Stimulated activated naive B cell treated with anti-CD40 and anti-IgM and Interleukin-4, amounts not matched to agents 10 μg/mL and 1 μg/mL and 100 μg/mL, for 72 hours (primary cell): ENCODE measurements at regions not wholly inside any gene's neighbourhood (a gene's known extent, or its start where the extent isn't known, plus 50 kb on each side); places are given as distances from the start of the nearest gene placed in this dataset.
A peak's percentile ranks its signal among the peaks of the same experiment; 100 is the strongest.
"Not testable (repeated sequence)": the region's sequence is repeated elsewhere in the genome, so short reads cannot be mapped to it uniquely, and the experiment has no call there.

Experiments used
- ATAC-seq, 2 donors: fragments of 150-1000 bp; cut with Tn5 transposase; replicated peaks; 2 replicates each; pipeline ENCODE4 v1.10.0; 2021; ENCODE audit warnings: moderate library complexity in 1 of 2
- DNase-seq: peaks from one replicate; pipeline ENCODE4 v3.0.0; 2021
- H3K27ac Mint-ChIP-seq: one replicate; pipeline ENCODE4 v1.8.0; 2022; ENCODE audit warnings: mild to moderate bottlenecking, mixed read lengths
- H3K27me3 Mint-ChIP-seq, 2 donors: one replicate each; pipeline ENCODE4 v1.8.0; 2022; ENCODE audit warnings: mixed read lengths in 2 of 2
- H3K36me3 Mint-ChIP-seq, 2 donors: one replicate each; pipeline ENCODE4 v1.8.0; 2022; ENCODE audit warnings: mixed read lengths in 2 of 2, mild to moderate bottlenecking in 1 of 2
- H3K4me1 Mint-ChIP-seq, 2 donors: one replicate each; pipeline ENCODE4 v1.8.0; 2022; ENCODE audit warnings: mixed read lengths in 2 of 2, mild to moderate bottlenecking in 1 of 2
- H3K4me3 Mint-ChIP-seq, 2 donors: one replicate each; pipeline ENCODE4 v1.8.0; 2022; ENCODE audit warnings: mild to moderate bottlenecking in 2 of 2, mixed read lengths in 2 of 2, moderate library complexity in 1 of 2
- H3K9me3 Mint-ChIP-seq, 2 donors: one replicate each; pipeline ENCODE4 v1.8.0; 2022; ENCODE audit warnings: mixed read lengths in 2 of 2, mild to moderate bottlenecking in 1 of 2

GRCh38 chr11:93032580-93032979 lies 63.1 kb downstream of the MTNR1B start:
- Mint-ChIP-seq H3K4me3 (no peak overlapping the region), H3K27ac (no peak overlapping the region), H3K27me3 (peaks cover 0 to 5% of the 10 kb centered on the region in 2 donors), H3K9me3 (peaks cover 4 to 7% of the 10 kb centered on the region in 2 donors), H3K4me1 (no peaks in the 10 kb centered on the region), H3K36me3 (no peaks in the 10 kb centered on the region)
- no peak for DNase-seq
- no peak for ATAC-seq

- Mint-ChIP-seq H3K4me3 (no peak overlapping the region), H3K27me3 (peaks cover 0 to 5% of the 10 kb centered on the region in 2 donors), H3K9me3 (peaks cover 4 to 7% of the 10 kb centered on the region in 2 donors), H3K4me1 (no peaks in the 10 kb centered on the region), H3K27ac (no peak overlapping the region), H3K36me3 (no peaks in the 10 kb centered on the region)
- no peak for ATAC-seq
- DNase-seq = no peak
These were observed 63.6 kb downstream of the MTNR1B start for GRCh38 chr11:93033093-93033492.

GRCh38 chr11:93034031-93034722 lies 64.7 kb downstream of the MTNR1B start:
- H3K27ac Mint-ChIP-seq = no peak overlapping the region
- ATAC-seq = no peak
- no peak overlapping the region for H3K4me3 Mint-ChIP-seq
- H3K9me3 Mint-ChIP-seq = peaks cover 4 to 7% of the 10 kb centered on the region in 2 donors
- DNase-seq = no peak
- H3K4me1 Mint-ChIP-seq = no peaks in the 10 kb centered on the region
- no peaks in the 10 kb centered on the region for H3K36me3 Mint-ChIP-seq
- peaks cover 0 to 5% of the 10 kb centered on the region in 2 donors for H3K27me3 Mint-ChIP-seq

GRCh38 chr11:93034723-93035039 lies 65.2 kb downstream of the MTNR1B start:
- no peak for ATAC-seq
- Mint-ChIP-seq H3K27ac (no peak overlapping the region), H3K4me3 (no peak overlapping the region), H3K36me3 (no peaks in the 10 kb centered on the region), H3K27me3 (peaks cover 0 to 5% of the 10 kb centered on the region in 2 donors), H3K4me1 (no peaks in the 10 kb centered on the region), H3K9me3 (peaks cover 4 to 7% of the 10 kb centered on the region in 2 donors)
- no peak for DNase-seq

GRCh38 chr11:93038521-93038920 lies 69.1 kb downstream of the MTNR1B start:
- H3K4me1 Mint-ChIP-seq = no peaks in the 10 kb centered on the region
- H3K27ac Mint-ChIP-seq = no peak overlapping the region
- DNase-seq (no peak), ATAC-seq (no peak)
- H3K27me3 Mint-ChIP-seq = no peaks in the 10 kb centered on the region
- peaks cover 9 to 15% of the 10 kb centered on the region in 2 donors for H3K9me3 Mint-ChIP-seq
- no peaks in the 10 kb centered on the region for H3K36me3 Mint-ChIP-seq
- no peak overlapping the region for H3K4me3 Mint-ChIP-seq

GRCh38 chr11:93039531-93040240 lies 70.2 kb downstream of the MTNR1B start:
- H3K9me3 Mint-ChIP-seq = peaks cover 9 to 16% of the 10 kb centered on the region in 2 donors
- H3K27ac Mint-ChIP-seq = no peak overlapping the region
- no peaks in the 10 kb centered on the region for H3K36me3 Mint-ChIP-seq
- no peaks in the 10 kb centered on the region for H3K27me3 Mint-ChIP-seq
- no peak overlapping the region for H3K4me3 Mint-ChIP-seq
- H3K4me1 Mint-ChIP-seq = no peaks in the 10 kb centered on the region
- DNase-seq = no peak
- no peak for ATAC-seq

GRCh38 chr11:93041682-93042081 lies 72.2 kb downstream of the MTNR1B start:
- H3K27me3 Mint-ChIP-seq = no peaks in the 10 kb centered on the region
- DNase-seq (no peak), ATAC-seq (no peak)
- H3K4me3 Mint-ChIP-seq = no peak overlapping the region
- peaks cover 9 to 14% of the 10 kb centered on the region in 2 donors for H3K9me3 Mint-ChIP-seq
- H3K36me3 Mint-ChIP-seq = no peaks in the 10 kb centered on the region
- H3K4me1 Mint-ChIP-seq = no peaks in the 10 kb centered on the region
- H3K27ac Mint-ChIP-seq = no peak overlapping the region

- not testable (repeated sequence) for H3K27ac Mint-ChIP-seq, H3K36me3 Mint-ChIP-seq, H3K9me3 Mint-ChIP-seq, DNase-seq, H3K4me1 Mint-ChIP-seq, H3K4me3 Mint-ChIP-seq, H3K27me3 Mint-ChIP-seq, ATAC-seq
These were observed 73.7 kb downstream of the MTNR1B start for GRCh38 chr11:93043186-93043585.

GRCh38 chr11:93049740-93050139 lies 80.3 kb downstream of the MTNR1B start:
- Mint-ChIP-seq H3K36me3 (no peaks in the 10 kb centered on the region), H3K9me3 (peaks cover 0 to 3% of the 10 kb centered on the region in 2 donors), H3K4me1 (no peaks in the 10 kb centered on the region), H3K27me3 (no peaks in the 10 kb centered on the region), H3K27ac (no peak overlapping the region), H3K4me3 (no peak overlapping the region)
- DNase-seq (no peak), ATAC-seq (no peak)

GRCh38 chr11:93051186-93051585 lies 81.7 kb downstream of the MTNR1B start:
- H3K4me3 Mint-ChIP-seq = no peak overlapping the region
- no peak for ATAC-seq
- H3K27ac Mint-ChIP-seq = no peak overlapping the region
- DNase-seq = no peak
- H3K4me1 Mint-ChIP-seq = no peaks in the 10 kb centered on the region
- H3K9me3 Mint-ChIP-seq = peaks cover 0 to under 1% of the 10 kb centered on the region in 2 donors
- H3K27me3 Mint-ChIP-seq = no peaks in the 10 kb centered on the region
- H3K36me3 Mint-ChIP-seq = no peaks in the 10 kb centered on the region

- no peaks in the 10 kb centered on the region for H3K9me3 Mint-ChIP-seq
- ATAC-seq (no peak), DNase-seq (no peak)
- no peaks in the 10 kb centered on the region for H3K36me3 Mint-ChIP-seq
- no peaks in the 10 kb centered on the region for H3K27me3 Mint-ChIP-seq
- no peaks in the 10 kb centered on the region for H3K4me1 Mint-ChIP-seq
- no peak overlapping the region for H3K27ac Mint-ChIP-seq
- no peak overlapping the region for H3K4me3 Mint-ChIP-seq
These were observed 84.4 kb downstream of the MTNR1B start for GRCh38 chr11:93053864-93054263.

- Mint-ChIP-seq H3K9me3 (no peaks in the 10 kb centered on the region), H3K36me3 (no peaks in the 10 kb centered on the region), H3K4me3 (no peak overlapping the region), H3K27me3 (no peaks in the 10 kb centered on the region), H3K27ac (no peak overlapping the region), H3K4me1 (no peaks in the 10 kb centered on the region)
- ATAC-seq = no peak
- DNase-seq = no peak
These were observed 84.8 kb downstream of the MTNR1B start for GRCh38 chr11:93054279-93054678.

- H3K9me3 Mint-ChIP-seq = no peaks in the 10 kb centered on the region
- peak overlapping the region; percentile 4 for H3K27ac Mint-ChIP-seq
- H3K4me3 Mint-ChIP-seq = no peak overlapping the region
- no peak for DNase-seq
- H3K36me3 Mint-ChIP-seq = no peaks in the 10 kb centered on the region
- H3K4me1 Mint-ChIP-seq = no peaks in the 10 kb centered on the region
- ATAC-seq = peak; percentile 74 to 80
- H3K27me3 Mint-ChIP-seq = no peaks in the 10 kb centered on the region
These were observed 85.4 kb downstream of the MTNR1B start for GRCh38 chr11:93054881-93055280.

- Mint-ChIP-seq H3K9me3 (no peaks in the 10 kb centered on the region), H3K36me3 (no peaks in the 10 kb centered on the region), H3K4me1 (no peaks in the 10 kb centered on the region), H3K4me3 (no peak overlapping the region), H3K27me3 (no peaks in the 10 kb centered on the region), H3K27ac (no peak overlapping the region)
- DNase-seq (no peak), ATAC-seq (no peak)
These were observed 89.9 kb downstream of the MTNR1B start for GRCh38 chr11:93059117-93059957.
